CD4-positive, CD25-positive, alpha-beta regulatory T cell (primary cell): ENCODE measurements at regions not wholly inside any gene's neighbourhood (a gene's known extent, or its start where the extent isn't known, plus 50 kb on each side); places are given as distances from the start of the nearest gene placed in this dataset.

ENCODE experiments used
- ATAC-seq, 2 donors: fragments of 150-1000 bp; cut with Tn5 transposase; one replicate each; pipeline ENCODE4 v1.10.0; 2021; ENCODE audit warnings: low read depth in 2 of 2, moderate number of reproducible peaks in 2 of 2, moderate library complexity in 1 of 2
- DNase-seq, 3 donors: peaks; one replicate each; pipeline versions ENCODE4 v3.0.0 to v3.0.0-alpha.2; 2012 to 2022; ENCODE audit warnings: mixed read lengths in 1 of 3
- H3K27ac ChIP-seq: one replicate; pipeline ENCODE4 v1.7.0; 2013; ENCODE audit warnings: mild to moderate bottlenecking, low read length; ENCODE audit not compliant: insufficient read depth, poor library complexity, severe bottlenecking
- H3K27me3 ChIP-seq: one replicate; pipeline ENCODE4 v1.7.0; 2013; ENCODE audit warnings: low read length; ENCODE audit not compliant: control insufficient read depth, insufficient read depth
- H3K36me3 ChIP-seq: one replicate; pipeline ENCODE4 v1.7.0; 2013; ENCODE audit warnings: mild to moderate bottlenecking, low read length, moderate library complexity; ENCODE audit not compliant: control insufficient read depth, insufficient read depth
- H3K4me1 ChIP-seq: 2 replicates; pipeline ENCODE4 v1.7.0; 2013; ENCODE audit warnings: mild to moderate bottlenecking, low read length; ENCODE audit not compliant: insufficient read depth, control insufficient read depth, poor library complexity, severe bottlenecking
- H3K4me3 ChIP-seq: one replicate; pipeline ENCODE4 v1.7.0; 2013; ENCODE audit warnings: low read depth, mild to moderate bottlenecking, low read length, moderate library complexity
- H3K9me3 ChIP-seq, 2 experiments: 1 replicate in 1 of 2; 2 replicates in 1 of 2; pipeline ENCODE4 v1.7.0; 2013; ENCODE audit warnings: low read length in 2 of 2, mild to moderate bottlenecking in 1 of 2, moderate library complexity in 1 of 2; ENCODE audit not compliant: control insufficient read depth in 2 of 2
- H3K27ac Mint-ChIP-seq, 3 donors: one replicate each; pipeline ENCODE4 v1.8.0; 2020 to 2022; ENCODE audit warnings: mild to moderate bottlenecking in 3 of 3, mixed read lengths in 3 of 3, moderate library complexity in 2 of 3
- H3K27me3 Mint-ChIP-seq: one replicate; pipeline ENCODE4 v1.8.0; 2022; ENCODE audit warnings: mild to moderate bottlenecking, mixed read lengths
- H3K36me3 Mint-ChIP-seq: one replicate; pipeline ENCODE4 v1.8.0; 2020; ENCODE audit warnings: mixed read lengths
- H3K4me1 Mint-ChIP-seq, 4 donors: one replicate each; pipeline ENCODE4 v1.8.0; 2020 to 2022; ENCODE audit warnings: mixed read lengths in 4 of 4, mild to moderate bottlenecking in 1 of 4
- H3K4me3 Mint-ChIP-seq, 4 donors: one replicate each; pipeline ENCODE4 v1.8.0; 2020 to 2022; ENCODE audit warnings: mild to moderate bottlenecking in 4 of 4, mixed read lengths in 4 of 4, moderate library complexity in 3 of 4
- H3K9me3 Mint-ChIP-seq, 7 donors: one replicate each; pipeline ENCODE4 v1.8.0; 2020 to 2022; ENCODE audit warnings: mixed read lengths in 7 of 7, mild to moderate bottlenecking in 3 of 7, moderate library complexity in 2 of 7

DNA sequence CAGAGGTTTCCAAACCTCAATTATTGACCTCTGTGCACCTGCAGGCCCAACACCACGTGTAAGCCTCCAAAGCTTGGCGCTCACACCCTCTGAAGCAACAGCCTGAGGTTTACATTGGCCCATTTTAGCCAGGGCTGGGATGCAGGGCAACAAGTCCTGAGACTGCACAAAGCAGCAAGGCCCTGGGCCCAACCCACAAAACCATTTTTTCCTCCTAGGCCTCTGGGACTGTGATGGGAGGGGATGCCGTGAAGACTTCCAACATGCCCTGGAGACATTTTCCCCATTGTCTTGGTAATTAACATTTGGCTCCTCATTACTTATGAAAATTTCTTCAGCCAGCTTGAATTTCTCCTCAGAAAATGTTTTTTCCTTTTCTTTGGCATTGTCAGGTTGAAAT is 54.9 kb upstream of the CNKSR2 start:
- H3K36me3 Mint-ChIP-seq, result no peaks in the 10 kb centered on the region
- no peak overlapping the region for H3K27ac ChIP-seq
- ATAC-seq, result no peak
- no peaks in the 10 kb centered on the region for H3K27me3 ChIP-seq
- peaks cover 4% of the 10 kb centered on the region for H3K27me3 Mint-ChIP-seq
- no peak overlapping the region for H3K4me3 ChIP-seq
- peaks cover 0 to 2% of the 10 kb centered on the region in 2 experiments for H3K9me3 ChIP-seq
- H3K4me3 Mint-ChIP-seq, result no peak overlapping the region
- DNase-seq, result no peak
- no peak overlapping the region for H3K27ac Mint-ChIP-seq
- no peaks in the 10 kb centered on the region for H3K4me1 ChIP-seq
- H3K9me3 Mint-ChIP-seq, result peaks cover 0 to 12% (median 6%) of the 10 kb centered on the region in 7 donors
- H3K4me1 Mint-ChIP-seq, result no peaks in the 10 kb centered on the region
- H3K36me3 ChIP-seq, result no peaks in the 10 kb centered on the region
